Mammary epithelial cell (primary cell): ENCODE measurements at regions not wholly inside any gene's neighbourhood (a gene's known extent, or its start where the extent isn't known, plus 50 kb on each side); places are given as distances from the start of the nearest gene placed in this dataset.

ENCODE experiments used
- EZH2 ChIP-seq: IDR thresholded peaks from 2 replicates; pipeline ENCODE4 v1.6.1; 2012; ENCODE audit warnings: low read length, inconsistent platforms, borderline replicate concordance
- TF ChIP-seq, protein P1 (sequence below), 2 donors: IDR thresholded peaks in 1 of 2; conservative IDR thresholded peaks in 1 of 2; 2 replicates each; pipeline ENCODE4 v1.5.1; 2011 to 2012; ENCODE audit warnings: inconsistent platforms in 2 of 2, low read length in 2 of 2, mild to moderate bottlenecking in 2 of 2, control low read depth in 1 of 2, low read depth in 1 of 2; ENCODE audit not compliant: insufficient read depth in 1 of 2; ENCODE audit errors: extremely low read depth in 1 of 2

DNA sequence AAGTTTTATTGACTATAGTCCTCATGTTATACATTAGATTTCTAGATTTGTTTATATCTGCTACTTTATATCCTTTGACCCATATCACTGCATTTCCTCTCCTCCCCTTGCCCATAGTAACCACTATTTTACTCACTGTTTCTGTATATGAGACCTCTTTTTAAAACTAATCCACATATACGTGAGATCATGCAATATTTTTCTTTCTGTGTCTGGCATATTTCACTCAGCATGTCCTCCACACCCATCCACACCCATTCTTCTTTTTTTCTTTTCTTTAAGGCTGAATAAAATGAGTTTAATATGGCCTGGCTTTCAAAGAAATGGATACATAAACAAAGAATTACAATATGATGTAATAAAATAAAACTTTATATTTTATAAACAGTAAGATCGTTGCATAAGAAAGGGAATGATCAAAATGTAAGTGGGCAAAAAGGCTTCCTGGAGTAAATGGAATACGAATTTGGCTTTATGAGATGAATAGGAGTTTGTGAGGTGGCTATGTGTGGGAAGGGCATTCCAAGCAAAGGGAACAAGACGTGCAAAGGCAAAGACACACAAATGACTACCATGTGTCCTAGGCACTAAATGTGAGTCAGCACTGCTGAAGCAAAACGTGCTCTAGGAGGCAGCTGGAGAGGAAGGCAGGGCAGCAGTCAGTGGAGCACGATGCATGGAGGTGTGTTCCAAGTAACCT, 53.2 kb upstream of the HIF1A start:
- TF ChIP-seq EZH2: no peak
- TF ChIP-seq, protein P1, sequence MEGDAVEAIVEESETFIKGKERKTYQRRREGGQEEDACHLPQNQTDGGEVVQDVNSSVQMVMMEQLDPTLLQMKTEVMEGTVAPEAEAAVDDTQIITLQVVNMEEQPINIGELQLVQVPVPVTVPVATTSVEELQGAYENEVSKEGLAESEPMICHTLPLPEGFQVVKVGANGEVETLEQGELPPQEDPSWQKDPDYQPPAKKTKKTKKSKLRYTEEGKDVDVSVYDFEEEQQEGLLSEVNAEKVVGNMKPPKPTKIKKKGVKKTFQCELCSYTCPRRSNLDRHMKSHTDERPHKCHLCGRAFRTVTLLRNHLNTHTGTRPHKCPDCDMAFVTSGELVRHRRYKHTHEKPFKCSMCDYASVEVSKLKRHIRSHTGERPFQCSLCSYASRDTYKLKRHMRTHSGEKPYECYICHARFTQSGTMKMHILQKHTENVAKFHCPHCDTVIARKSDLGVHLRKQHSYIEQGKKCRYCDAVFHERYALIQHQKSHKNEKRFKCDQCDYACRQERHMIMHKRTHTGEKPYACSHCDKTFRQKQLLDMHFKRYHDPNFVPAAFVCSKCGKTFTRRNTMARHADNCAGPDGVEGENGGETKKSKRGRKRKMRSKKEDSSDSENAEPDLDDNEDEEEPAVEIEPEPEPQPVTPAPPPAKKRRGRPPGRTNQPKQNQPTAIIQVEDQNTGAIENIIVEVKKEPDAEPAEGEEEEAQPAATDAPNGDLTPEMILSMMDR (conservative IDR thresholded peaks at IDR 0.05 in 1 of 2, IDR thresholded peaks at IDR 0.05 in 1 of 2; ENCODE audit: extremely low read depth in 1 of 2, insufficient read depth in 1 of 2, low read depth in 1 of 2, low read length in 2 of 2): peak in 1 of 2 donors; percentile 3
